ENCODE measurements at regions not wholly inside any gene's neighbourhood (a gene's known extent, or its start where the extent isn't known, plus 50 kb on each side); places are given as distances from the start of the nearest gene placed in this dataset.

GRCh38 chr4:188336891-188337290 lies 197.7 kb downstream of the TRIML1 start:
- no peak overlapping the region for H3K4me2 ChIP-seq (ENCODE audit: low read length, poor library complexity, severe bottlenecking)
- H3K27ac ChIP-seq (ENCODE audit: low read length, poor library complexity, severe bottlenecking) = no peak overlapping the region
- H2BK12ac ChIP-seq (ENCODE audit: low read length in 2 of 2) = no peak overlapping the region
- no peak overlapping the region for H3K4ac ChIP-seq (ENCODE audit: low read depth in 1 of 2, low read length in 2 of 2)
- H3K9me3 ChIP-seq (ENCODE audit: control insufficient read depth, low read length) = no peaks in the 10 kb centered on the region
- H4K8ac ChIP-seq (ENCODE audit: low read length) = no peak overlapping the region
- H3K18ac ChIP-seq (ENCODE audit: low read depth in 1 of 2, low read length in 2 of 2) = no peak overlapping the region
- 93% methylated on average over 22 of the region's 23 CpGs for WGBS
- H2AFZ ChIP-seq (ENCODE audit: low read depth, low read length) = no peak overlapping the region
- no peak overlapping the region for H2AK5ac ChIP-seq (ENCODE audit: low read length, severe bottlenecking)
- H2BK15ac ChIP-seq (ENCODE audit: low read depth, poor library complexity, severe bottlenecking) = no peak overlapping the region
- H3K23ac ChIP-seq (ENCODE audit: low read length in 2 of 2) = no peak overlapping the region
- no peak overlapping the region for H4K91ac ChIP-seq (ENCODE audit: low read length)
- no peaks in the 10 kb centered on the region for H3K79me1 ChIP-seq (replicated peaks; ENCODE audit: low read length, poor library complexity, severe bottlenecking)
- no peaks in the 10 kb centered on the region for H3K4me1 ChIP-seq (ENCODE audit: control insufficient read depth, insufficient read depth, low read depth, low read length)
- H2BK5ac ChIP-seq (ENCODE audit: low read depth, low read length, poor library complexity, severe bottlenecking) = no peak overlapping the region
- DNase-seq = no peak
- no peak overlapping the region for H3K14ac ChIP-seq (ENCODE audit: low read length in 2 of 2)
- no peak overlapping the region for H3K9ac ChIP-seq (ENCODE audit: low read length)
- no peak overlapping the region for H2BK120ac ChIP-seq (ENCODE audit: low read depth, low read length)
- no peak overlapping the region for H3K4me3 ChIP-seq (ENCODE audit: insufficient read depth in 1 of 2, low read depth in 1 of 2, low read length in 2 of 2)
- no peaks in the 10 kb centered on the region for H3K36me3 ChIP-seq (ENCODE audit: control insufficient read depth in 1 of 2, insufficient read depth in 2 of 2, low read depth in 1 of 2, low read length in 2 of 2)
- no peaks in the 10 kb centered on the region for H3K27me3 ChIP-seq (ENCODE audit: control insufficient read depth in 1 of 2, insufficient read depth in 1 of 2, low read length in 2 of 2)

GRCh38 chr4:188341428-188341827 lies 202.2 kb downstream of the TRIML1 start:
- H3K9me3 ChIP-seq (ENCODE audit: control insufficient read depth, low read length) = peaks cover 6% of the 10 kb centered on the region
- H3K27me3 ChIP-seq (ENCODE audit: control insufficient read depth in 1 of 2, insufficient read depth in 1 of 2, low read length in 2 of 2) = no peaks in the 10 kb centered on the region
- no peak overlapping the region for H3K14ac ChIP-seq (ENCODE audit: low read length in 2 of 2)
- no peak for DNase-seq
- no peak overlapping the region for H3K4me2 ChIP-seq (ENCODE audit: low read length, poor library complexity, severe bottlenecking)
- no peaks in the 10 kb centered on the region for H3K4me1 ChIP-seq (ENCODE audit: control insufficient read depth, insufficient read depth, low read depth, low read length)
- H3K18ac ChIP-seq (ENCODE audit: low read depth in 1 of 2, low read length in 2 of 2) = no peak overlapping the region
- no peak overlapping the region for H3K4me3 ChIP-seq (ENCODE audit: insufficient read depth in 1 of 2, low read depth in 1 of 2, low read length in 2 of 2)
- no peak overlapping the region for H2BK12ac ChIP-seq (ENCODE audit: low read length in 2 of 2)
- H4K91ac ChIP-seq (ENCODE audit: low read length) = no peak overlapping the region
- WGBS = 86% methylated on average over 6 of the region's 7 CpGs
- no peak overlapping the region for H3K27ac ChIP-seq (ENCODE audit: low read length, poor library complexity, severe bottlenecking)
- no peak overlapping the region for H3K9ac ChIP-seq (ENCODE audit: low read length)
- no peak overlapping the region for H2AFZ ChIP-seq (ENCODE audit: low read depth, low read length)
- H3K36me3 ChIP-seq (ENCODE audit: control insufficient read depth in 1 of 2, insufficient read depth in 2 of 2, low read depth in 1 of 2, low read length in 2 of 2) = no peaks in the 10 kb centered on the region
- no peak overlapping the region for H2BK120ac ChIP-seq (ENCODE audit: low read depth, low read length)
- H2AK5ac ChIP-seq (ENCODE audit: low read length, severe bottlenecking) = no peak overlapping the region
- H3K4ac ChIP-seq (ENCODE audit: low read depth in 1 of 2, low read length in 2 of 2) = no peak overlapping the region
- no peak overlapping the region for H3K23ac ChIP-seq (ENCODE audit: low read length in 2 of 2)
- no peak overlapping the region for H2BK5ac ChIP-seq (ENCODE audit: low read depth, low read length, poor library complexity, severe bottlenecking)
- no peaks in the 10 kb centered on the region for H3K79me1 ChIP-seq (replicated peaks; ENCODE audit: low read length, poor library complexity, severe bottlenecking)
- H4K8ac ChIP-seq (ENCODE audit: low read length) = no peak overlapping the region
- no peak overlapping the region for H2BK15ac ChIP-seq (ENCODE audit: low read depth, poor library complexity, severe bottlenecking)

- no peak overlapping the region for H3K9ac ChIP-seq (ENCODE audit: low read length)
- no peaks in the 10 kb centered on the region for H3K27me3 ChIP-seq (ENCODE audit: control insufficient read depth in 1 of 2, insufficient read depth in 1 of 2, low read length in 2 of 2)
- no peak overlapping the region for H3K27ac ChIP-seq (ENCODE audit: low read length, poor library complexity, severe bottlenecking)
- H3K9me3 ChIP-seq (ENCODE audit: control insufficient read depth, low read length) = peaks cover 9% of the 10 kb centered on the region
- H2BK15ac ChIP-seq (ENCODE audit: low read depth, poor library complexity, severe bottlenecking) = no peak overlapping the region
- no peaks in the 10 kb centered on the region for H3K36me3 ChIP-seq (ENCODE audit: control insufficient read depth in 1 of 2, insufficient read depth in 2 of 2, low read depth in 1 of 2, low read length in 2 of 2)
- H3K4me1 ChIP-seq (ENCODE audit: control insufficient read depth, insufficient read depth, low read depth, low read length) = no peaks in the 10 kb centered on the region
- no peak overlapping the region for H2AK5ac ChIP-seq (ENCODE audit: low read length, severe bottlenecking)
- H3K23ac ChIP-seq (ENCODE audit: low read length in 2 of 2) = no peak overlapping the region
- H3K79me1 ChIP-seq (replicated peaks; ENCODE audit: low read length, poor library complexity, severe bottlenecking) = no peaks in the 10 kb centered on the region
- H2AFZ ChIP-seq (ENCODE audit: low read depth, low read length) = no peak overlapping the region
- H3K18ac ChIP-seq (ENCODE audit: low read depth in 1 of 2, low read length in 2 of 2) = no peak overlapping the region
- no peak overlapping the region for H2BK12ac ChIP-seq (ENCODE audit: low read length in 2 of 2)
- no peak overlapping the region for H3K14ac ChIP-seq (ENCODE audit: low read length in 2 of 2)
- no peak for DNase-seq
- no peak overlapping the region for H4K91ac ChIP-seq (ENCODE audit: low read length)
- H2BK5ac ChIP-seq (ENCODE audit: low read depth, low read length, poor library complexity, severe bottlenecking) = no peak overlapping the region
- H3K4me2 ChIP-seq (ENCODE audit: low read length, poor library complexity, severe bottlenecking) = no peak overlapping the region
- H2BK120ac ChIP-seq (ENCODE audit: low read depth, low read length) = no peak overlapping the region
- no peak overlapping the region for H4K8ac ChIP-seq (ENCODE audit: low read length)
- 88% methylated on average over 8 of the region's 9 CpGs for WGBS
- H3K4ac ChIP-seq (ENCODE audit: low read depth in 1 of 2, low read length in 2 of 2) = no peak overlapping the region
- H3K4me3 ChIP-seq (ENCODE audit: insufficient read depth in 1 of 2, low read depth in 1 of 2, low read length in 2 of 2) = no peak overlapping the region
Measured at GRCh38 chr4:188346171-188346809, 207.0 kb downstream of the TRIML1 start.

GRCh38 chr4:188347339-188347738 lies 208.1 kb downstream of the TRIML1 start:
- Histone ChIP-seq H3K36me3 (ENCODE audit: control insufficient read depth in 1 of 2, insufficient read depth in 2 of 2, low read depth in 1 of 2, low read length in 2 of 2) (no peaks in the 10 kb centered on the region), H2BK5ac (ENCODE audit: low read depth, low read length, poor library complexity, severe bottlenecking) (no peak overlapping the region), H3K14ac (ENCODE audit: low read length in 2 of 2) (no peak overlapping the region), H2BK12ac (ENCODE audit: low read length in 2 of 2) (no peak overlapping the region), H3K9me3 (ENCODE audit: control insufficient read depth, low read length) (peaks cover 7% of the 10 kb centered on the region), H3K27ac (ENCODE audit: low read length, poor library complexity, severe bottlenecking) (no peak overlapping the region), H2AFZ (ENCODE audit: low read depth, low read length) (no peak overlapping the region), H2BK15ac (ENCODE audit: low read depth, poor library complexity, severe bottlenecking) (no peak overlapping the region), H4K8ac (ENCODE audit: low read length) (no peak overlapping the region), H3K4me1 (ENCODE audit: control insufficient read depth, insufficient read depth, low read depth, low read length) (no peaks in the 10 kb centered on the region), H2AK5ac (ENCODE audit: low read length, severe bottlenecking) (no peak overlapping the region), H3K4me3 (ENCODE audit: insufficient read depth in 1 of 2, low read depth in 1 of 2, low read length in 2 of 2) (no peak overlapping the region), H3K23ac (ENCODE audit: low read length in 2 of 2) (no peak overlapping the region), H2BK120ac (ENCODE audit: low read depth, low read length) (no peak overlapping the region), H4K91ac (ENCODE audit: low read length) (no peak overlapping the region), H3K9ac (ENCODE audit: low read length) (no peak overlapping the region), H3K18ac (ENCODE audit: low read depth in 1 of 2, low read length in 2 of 2) (no peak overlapping the region), H3K79me1 (replicated peaks; ENCODE audit: low read length, poor library complexity, severe bottlenecking) (no peaks in the 10 kb centered on the region), H3K27me3 (ENCODE audit: control insufficient read depth in 1 of 2, insufficient read depth in 1 of 2, low read length in 2 of 2) (no peaks in the 10 kb centered on the region), H3K4ac (ENCODE audit: low read depth in 1 of 2, low read length in 2 of 2) (no peak overlapping the region), H3K4me2 (ENCODE audit: low read length, poor library complexity, severe bottlenecking) (no peak overlapping the region)
- WGBS = 92% methylated on average over 2 of the region's 4 CpGs
- no peak for DNase-seq
